Epithelial cell of proximal tubule (primary cell): ENCODE measurements at regions not wholly inside any gene's neighbourhood (a gene's known extent, or its start where the extent isn't known, plus 50 kb on each side); places are given as distances from the start of the nearest gene placed in this dataset.

ENCODE experiments used
- DNase-seq: peaks from one replicate; pipeline ENCODE4 v3.0.0-alpha.2; 2011; ENCODE audit warnings: low read depth
- H3K4me3 ChIP-seq: 2 replicates; pipeline ENCODE4 v1.5.1; 2011; ENCODE audit warnings: low read depth, mild to moderate bottlenecking, low read length
- TF ChIP-seq, protein P1 (sequence below): conservative IDR thresholded peaks from 2 replicates; pipeline ENCODE4 v1.5.1; 2012; ENCODE audit warnings: low read depth, mild to moderate bottlenecking, low read length

- no peak overlapping the region for H3K4me3 ChIP-seq
- TF ChIP-seq, protein P1, sequence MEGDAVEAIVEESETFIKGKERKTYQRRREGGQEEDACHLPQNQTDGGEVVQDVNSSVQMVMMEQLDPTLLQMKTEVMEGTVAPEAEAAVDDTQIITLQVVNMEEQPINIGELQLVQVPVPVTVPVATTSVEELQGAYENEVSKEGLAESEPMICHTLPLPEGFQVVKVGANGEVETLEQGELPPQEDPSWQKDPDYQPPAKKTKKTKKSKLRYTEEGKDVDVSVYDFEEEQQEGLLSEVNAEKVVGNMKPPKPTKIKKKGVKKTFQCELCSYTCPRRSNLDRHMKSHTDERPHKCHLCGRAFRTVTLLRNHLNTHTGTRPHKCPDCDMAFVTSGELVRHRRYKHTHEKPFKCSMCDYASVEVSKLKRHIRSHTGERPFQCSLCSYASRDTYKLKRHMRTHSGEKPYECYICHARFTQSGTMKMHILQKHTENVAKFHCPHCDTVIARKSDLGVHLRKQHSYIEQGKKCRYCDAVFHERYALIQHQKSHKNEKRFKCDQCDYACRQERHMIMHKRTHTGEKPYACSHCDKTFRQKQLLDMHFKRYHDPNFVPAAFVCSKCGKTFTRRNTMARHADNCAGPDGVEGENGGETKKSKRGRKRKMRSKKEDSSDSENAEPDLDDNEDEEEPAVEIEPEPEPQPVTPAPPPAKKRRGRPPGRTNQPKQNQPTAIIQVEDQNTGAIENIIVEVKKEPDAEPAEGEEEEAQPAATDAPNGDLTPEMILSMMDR: no peak
- DNase-seq: peak; percentile 43
Measured at GRCh38 chr11:19499026-19499669, 213.5 kb upstream of the NAV2 start.

DNA sequence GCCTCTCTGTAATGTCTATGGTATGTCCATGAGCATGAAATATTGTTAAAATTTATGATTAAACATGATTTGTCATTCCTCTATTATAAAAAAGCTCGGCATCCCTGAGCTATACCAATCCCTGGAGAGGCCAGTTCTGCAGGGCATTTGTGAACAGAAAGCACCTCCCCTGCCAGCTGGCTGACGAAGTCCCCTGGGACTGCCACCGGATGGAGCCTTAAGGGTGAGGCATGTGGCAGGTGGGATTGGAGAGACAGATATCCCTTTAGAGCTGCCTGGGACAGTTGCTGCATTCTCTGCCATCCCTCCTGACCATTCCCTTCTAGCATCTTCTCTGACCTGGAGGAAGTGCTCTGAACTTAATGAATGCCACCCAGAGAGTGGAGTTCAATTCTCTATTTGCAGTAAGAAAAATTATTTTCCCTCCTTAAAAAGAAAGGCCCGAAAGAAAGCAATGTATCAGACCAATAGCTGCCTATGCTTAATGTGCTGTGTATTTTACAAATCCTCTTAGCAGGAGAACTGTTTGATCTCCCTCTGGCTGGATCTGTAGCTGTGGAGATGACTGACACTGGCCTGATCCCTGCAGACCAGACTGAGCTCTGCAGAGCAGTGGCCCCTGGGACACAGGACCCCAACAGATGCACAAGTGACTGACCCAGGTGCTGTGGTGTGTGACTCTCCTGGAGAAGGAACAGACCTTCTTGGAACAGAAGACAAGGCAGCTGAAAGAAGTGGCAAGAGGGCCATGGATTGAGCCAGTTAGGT lies 219.0 kb upstream of the NAV2 start:
- H3K4me3 ChIP-seq: no peak overlapping the region
- TF ChIP-seq, protein P1: no peak
- DNase-seq: no peak

DNA sequence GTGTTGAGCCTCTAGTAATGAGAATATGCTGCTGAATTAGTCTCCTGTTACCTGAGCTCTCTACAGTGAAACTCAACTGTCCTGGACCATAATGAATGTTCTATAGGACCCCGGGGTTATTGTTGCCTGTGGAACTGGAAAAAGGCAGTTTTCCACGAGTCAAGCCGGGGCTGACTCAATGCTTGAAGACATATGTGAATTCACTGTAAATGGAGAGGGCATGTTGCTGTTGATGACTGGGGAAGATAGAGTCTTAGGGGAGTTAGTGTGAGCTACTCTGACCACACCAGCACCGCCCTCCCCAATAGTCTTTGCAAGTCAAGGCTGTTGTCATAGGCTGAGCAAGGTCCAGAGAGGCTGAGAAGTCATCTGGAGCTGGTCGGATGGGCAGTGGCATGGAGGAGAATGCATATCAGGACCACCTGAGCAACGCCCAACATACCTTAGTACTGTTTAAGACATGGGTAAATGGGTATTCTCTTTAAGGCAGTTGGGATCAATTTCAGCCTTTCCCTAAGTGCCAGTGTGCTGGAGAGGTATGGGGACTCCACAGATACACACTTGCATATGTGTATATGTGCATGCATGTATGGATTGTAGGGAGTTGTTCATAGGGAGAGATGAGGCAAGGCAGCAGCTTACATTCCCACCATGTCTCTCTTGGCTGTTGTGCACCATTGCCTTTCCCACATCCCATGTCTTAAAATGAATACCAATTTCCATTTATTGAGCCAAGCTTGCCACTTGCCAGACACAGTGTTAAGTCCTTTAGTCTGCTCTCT lies 230.1 kb upstream of the NAV2 start:
- H3K4me3 ChIP-seq: no peak overlapping the region
- no peak for DNase-seq
- TF ChIP-seq, protein P1: no peak

DNA sequence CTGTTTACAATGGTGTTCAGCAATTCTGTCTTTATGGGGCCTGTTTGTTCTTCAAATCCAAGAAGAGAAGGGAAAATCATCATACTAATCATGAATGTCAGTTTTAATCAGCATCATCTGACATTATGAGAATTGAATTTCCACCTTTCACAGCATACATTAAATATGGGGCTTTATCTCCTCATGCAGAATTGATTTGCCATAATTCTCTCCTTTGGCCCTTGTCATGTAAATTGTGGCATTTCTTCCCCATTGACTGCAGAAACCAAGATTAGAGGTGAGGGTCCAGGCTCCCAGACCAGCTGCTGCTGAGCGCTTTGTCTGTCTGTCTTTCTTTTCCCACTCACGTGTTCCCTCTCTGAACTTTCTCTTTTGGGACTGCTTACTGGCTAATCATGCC lies 232.1 kb upstream of the NAV2 start:
- H3K4me3 ChIP-seq: no peak overlapping the region
- no peak for DNase-seq
- TF ChIP-seq, protein P1: no peak

DNA sequence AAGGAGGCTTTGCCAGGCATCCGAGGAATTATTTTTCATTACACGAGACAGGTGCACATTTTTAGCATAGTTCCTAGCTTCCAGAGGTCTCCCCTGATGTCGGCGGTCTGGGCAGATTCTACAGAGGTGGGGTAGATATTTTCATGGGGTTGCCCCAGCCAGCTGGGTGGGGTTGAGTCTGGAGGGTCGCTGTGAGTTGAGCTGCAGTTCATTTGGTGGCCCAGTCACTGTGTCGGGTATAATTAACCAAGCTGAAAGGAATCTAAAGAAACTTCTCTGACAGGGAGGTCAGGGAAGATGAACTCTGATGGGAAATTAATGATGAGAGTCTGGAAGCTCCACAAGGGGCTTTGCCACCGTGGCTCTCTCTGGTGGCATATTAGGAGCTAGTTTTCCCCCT lies 233.7 kb upstream of the NAV2 start:
- TF ChIP-seq, protein P1: no peak

GRCh38 chr11:19474954-19475721 lies 234.4 kb upstream of the E2F8 start:
- TF ChIP-seq, protein P1: no peak
- no peak for DNase-seq
- H3K4me3 ChIP-seq: no peak overlapping the region

More for the DNA sequence above, 233.7 kb upstream of the NAV2 start:
- DNase-seq: no peak
- no peak overlapping the region for H3K4me3 ChIP-seq
